CD4-positive, alpha-beta T cell treated with Interleukin-15 for 1 hour (primary cell): ENCODE measurements at regions not wholly inside any gene's neighbourhood (a gene's known extent, or its start where the extent isn't known, plus 50 kb on each side); places are given as distances from the start of the nearest gene placed in this dataset.

Source experiments
- DNase-seq: peaks from one replicate; pipeline ENCODE4 v3.0.0-alpha.2; 2020

GRCh38 chr11:115906171-115906570 is 402.0 kb upstream of the CADM1 start:
- DNase-seq: no peak

- DNase-seq: no peak
These were observed 401.3 kb upstream of the CADM1 start for GRCh38 chr11:115905341-115906000.

GRCh38 chr11:115903179-115903578 is 399.0 kb upstream of the CADM1 start:
- DNase-seq: no peak

GRCh38 chr11:115901069-115901468 is 396.9 kb upstream of the CADM1 start:
- DNase-seq: no peak

GRCh38 chr11:115900111-115900510 is 395.9 kb upstream of the CADM1 start:
- no peak for DNase-seq

GRCh38 chr11:115897707-115898106 is 393.5 kb upstream of the CADM1 start:
- no peak for DNase-seq

GRCh38 chr11:115896084-115896483 is 391.9 kb upstream of the CADM1 start:
- no peak for DNase-seq

GRCh38 chr11:115895594-115895993 is 391.4 kb upstream of the CADM1 start:
- DNase-seq: no peak

- no peak for DNase-seq
These were observed 390.0 kb upstream of the CADM1 start for GRCh38 chr11:115894176-115894575.

GRCh38 chr11:115893461-115894099 is 389.4 kb upstream of the CADM1 start:
- no peak for DNase-seq

GRCh38 chr11:115892016-115892415 is 387.8 kb upstream of the CADM1 start:
- no peak for DNase-seq

- no peak for DNase-seq
These were observed 387.4 kb upstream of the CADM1 start for GRCh38 chr11:115891581-115891980.

- no peak for DNase-seq
These were observed 386.3 kb upstream of the CADM1 start for GRCh38 chr11:115890500-115890899.

- DNase-seq: no peak
These were observed 385.5 kb upstream of the CADM1 start for GRCh38 chr11:115889712-115890111.

GRCh38 chr11:115887727-115888126 is 383.5 kb upstream of the CADM1 start:
- DNase-seq: no peak

GRCh38 chr11:115887316-115887715 is 383.1 kb upstream of the CADM1 start:
- no peak for DNase-seq

GRCh38 chr11:115886422-115886733 is 382.2 kb upstream of the CADM1 start:
- DNase-seq: no peak

GRCh38 chr11:115885535-115886421 is 381.6 kb upstream of the CADM1 start:
- no peak for DNase-seq

GRCh38 chr11:115884800-115885534 is 380.8 kb upstream of the CADM1 start:
- no peak for DNase-seq

- no peak for DNase-seq
These were observed 370.6 kb upstream of the CADM1 start for GRCh38 chr11:115874843-115875242.

- DNase-seq: no peak
These were observed 369.6 kb upstream of the CADM1 start for GRCh38 chr11:115873813-115874212.

- DNase-seq: no peak
These were observed 368.2 kb upstream of the CADM1 start for GRCh38 chr11:115872416-115872815.

GRCh38 chr11:115871161-115871760 is 367.0 kb upstream of the CADM1 start:
- DNase-seq: no peak
